GM23338 (cell line): ENCODE measurements at regions not wholly inside any gene's neighbourhood (a gene's known extent, or its start where the extent isn't known, plus 50 kb on each side); places are given as distances from the start of the nearest gene placed in this dataset.
A peak's percentile ranks its signal among the peaks of the same experiment; 100 is the strongest.

Experiments
- ATAC-seq: fragments of 200-7000 bp; cut with Tn5 transposase; 3 replicates; pipeline ENCODE4 v1.9.1; 2020
- DNase-seq: peaks from one replicate; pipeline ENCODE4 v3.0.0-alpha.2; 2015; ENCODE audit warnings: low spot score
- H2AFZ ChIP-seq: fragments of 200-600 bp; sonication (generic); 2 replicates; pipeline ENCODE4 v1.8.0; 2016; ENCODE audit warnings: antibody characterized with exemption, mild to moderate bottlenecking, moderate library complexity
- H3F3A ChIP-seq: fragments of 200-600 bp; sonication (generic); replicated peaks from 2 replicates; pipeline ENCODE4 v1.8.0; 2017; ENCODE audit warnings: antibody characterized with exemption, mixed run types, low read depth
- H3K27ac ChIP-seq: fragments of 200-600 bp; sonication (generic); 2 replicates; pipeline ENCODE4 v1.6.1; 2016; ENCODE audit warnings: low read depth
- H3K27me3 ChIP-seq: fragments of 200-600 bp; sonication (generic); 2 replicates; pipeline ENCODE4 v1.8.0; 2016; ENCODE audit warnings: mild to moderate bottlenecking, mixed run types, moderate library complexity; ENCODE audit not compliant: insufficient read depth
- H3K36me3 ChIP-seq: fragments of 200-600 bp; sonication (generic); 2 replicates; pipeline ENCODE4 v1.8.0; 2016; ENCODE audit warnings: mild to moderate bottlenecking; ENCODE audit not compliant: insufficient read depth
- H3K4me1 ChIP-seq: fragments of 200-600 bp; sonication (generic); 2 replicates; pipeline ENCODE4 v1.8.0; 2016; ENCODE audit warnings: mild to moderate bottlenecking, moderate library complexity; ENCODE audit not compliant: insufficient read depth
- H3K4me2 ChIP-seq: fragments of 200-600 bp; sonication (generic); 2 replicates; pipeline ENCODE4 v1.7.1; 2017; ENCODE audit warnings: mixed run types
- H3K4me3 ChIP-seq: fragments of 200-600 bp; sonication (generic); 2 replicates; pipeline ENCODE4 v1.6.1; 2016; ENCODE audit warnings: mixed run types
- H3K79me2 ChIP-seq: fragments of 200-600 bp; sonication (generic); replicated peaks from 2 replicates; pipeline ENCODE4 v1.8.0; 2017; ENCODE audit warnings: mild to moderate bottlenecking; ENCODE audit not compliant: insufficient read depth
- H3K9me2 ChIP-seq: fragments of 200-600 bp; sonication (generic); 2 replicates; pipeline ENCODE4 v1.8.0; 2017; ENCODE audit not compliant: insufficient read depth
- H4K20me1 ChIP-seq: fragments of 200-600 bp; sonication (generic); replicated peaks from 2 replicates; pipeline ENCODE4 v1.8.0; 2017; ENCODE audit warnings: mild to moderate bottlenecking; ENCODE audit not compliant: insufficient read depth
- H3K27ac Mint-ChIP-seq: 2 replicates; pipeline ENCODE4 v1.8.0; 2020; ENCODE audit warnings: inconsistent platforms, mild to moderate bottlenecking, moderate library complexity, mixed read lengths
- H3K27me3 Mint-ChIP-seq: 3 replicates; pipeline ENCODE4 v1.8.0; 2022; ENCODE audit warnings: low read depth, mild to moderate bottlenecking, moderate library complexity, mixed read lengths, inconsistent platforms; ENCODE audit not compliant: insufficient read depth, poor library complexity
- H3K36me3 Mint-ChIP-seq: 3 replicates; pipeline ENCODE4 v1.8.0; 2021; ENCODE audit warnings: low read depth, mild to moderate bottlenecking, inconsistent platforms, moderate library complexity, mixed read lengths
- H3K4me1 Mint-ChIP-seq: 3 replicates; pipeline ENCODE4 v1.8.0; 2020; ENCODE audit warnings: mild to moderate bottlenecking, inconsistent platforms, mixed read lengths
- H3K4me3 Mint-ChIP-seq: 3 replicates; pipeline ENCODE4 v1.8.0; 2021; ENCODE audit warnings: moderate library complexity, mild to moderate bottlenecking, inconsistent platforms, mixed read lengths
- H3K9me3 Mint-ChIP-seq: 3 replicates; pipeline ENCODE4 v1.8.0; 2020; ENCODE audit warnings: moderate library complexity, mild to moderate bottlenecking, inconsistent platforms, mixed read lengths
- CREB1 ChIP-seq: fragments of 250-450 bp; sonication (Bioruptor Pico); IDR thresholded peaks from 2 replicates; pipeline ENCODE4 v1.5.0; 2020; ENCODE audit warnings: low read depth, mild to moderate bottlenecking, moderate library complexity
- CTCF ChIP-seq, 2 experiments: fragments of 200-600 bp in 1 of 2; sonication (generic) in 1 of 2; conservative IDR thresholded peaks; 2 replicates each; pipeline versions ENCODE4 v1.5.1 to v1.6.1; 2016 to 2017; ENCODE audit warnings: antibody characterized with exemption in 2 of 2, low read depth in 2 of 2, mild to moderate bottlenecking in 2 of 2, moderate library complexity in 1 of 2
- ETS1 ChIP-seq: IDR thresholded peaks from 2 replicates; pipeline ENCODE4 v1.6.1; 2016; ENCODE audit warnings: antibody characterized with exemption
- EZH2phosphoT487 ChIP-seq: fragments of 200-600 bp; sonication (generic); IDR thresholded peaks from one replicate; pipeline ENCODE4 v1.8.1; 2018; ENCODE audit warnings: antibody characterized with exemption; ENCODE audit not compliant: unreplicated experiment
- NANOG ChIP-seq: IDR thresholded peaks from 2 replicates; pipeline ENCODE4 v1.6.1; 2016; ENCODE audit warnings: antibody characterized with exemption, borderline replicate concordance
- REST ChIP-seq: IDR thresholded peaks from one replicate; pipeline ENCODE4 v1.6.1; 2018; ENCODE audit warnings: antibody characterized with exemption; ENCODE audit not compliant: unreplicated experiment

GRCh38 chr4:176959980-176960379, 167.3 kb upstream of the VEGFC start (continued):
- TF ChIP-seq ETS1 (no peak), REST (no peak)

- no peaks in the 10 kb centered on the region for H3K79me2 ChIP-seq
- H3K27ac ChIP-seq = no peak overlapping the region
- H3K4me2 ChIP-seq = no peak overlapping the region
- no peaks in the 10 kb centered on the region for H3K27me3 ChIP-seq
- Mint-ChIP-seq H3K4me1 (no peaks in the 10 kb centered on the region), H3K27ac (no peak overlapping the region), H3K4me3 (no peak overlapping the region), H3K36me3 (no peaks in the 10 kb centered on the region), H3K9me3 (0 out of 3 replicates have a peak, but pooled peaks cover 2% of the 10 kb centered on the region), H3K27me3 (peaks cover 2% of the 10 kb centered on the region)
- no peaks in the 10 kb centered on the region for H3K9me2 ChIP-seq
- H3F3A ChIP-seq = no peaks in the 10 kb centered on the region
- no peak overlapping the region for H2AFZ ChIP-seq
- no peak for ATAC-seq
- H3K4me1 ChIP-seq = no peaks in the 10 kb centered on the region; the same call in 1 of the 2 replicates
- H4K20me1 ChIP-seq = no peaks in the 10 kb centered on the region
- TF ChIP-seq CREB1 (CRISPR knock-in tag) = no peak
- TF ChIP-seq NANOG = no peak
- DNase-seq = no peak
- no peak overlapping the region for H3K4me3 ChIP-seq
- H3K36me3 ChIP-seq = no peaks in the 10 kb centered on the region
Observed at GRCh38 chr4:176963121-176963520, 170.4 kb upstream of the VEGFC start.

GRCh38 chr4:176964116-176964691, 171.5 kb upstream of the VEGFC start:
- H2AFZ ChIP-seq = no peak overlapping the region
- DNase-seq = peak; percentile 69
- no peaks in the 10 kb centered on the region for H3F3A ChIP-seq
- Mint-ChIP-seq H3K36me3 (no peaks in the 10 kb centered on the region), H3K9me3 (0 out of 3 replicates have a peak, but pooled peaks cover 2% of the 10 kb centered on the region), H3K4me3 (no peak overlapping the region), H3K27me3 (peaks cover 2% of the 10 kb centered on the region), H3K4me1 (no peaks in the 10 kb centered on the region), H3K27ac (no peak overlapping the region)
- no peaks in the 10 kb centered on the region for H3K9me2 ChIP-seq
- H3K36me3 ChIP-seq = no peaks in the 10 kb centered on the region
- no peak overlapping the region for H3K27ac ChIP-seq
- no peak overlapping the region for H3K4me2 ChIP-seq
- ATAC-seq = peak; percentile 30; the same call in 1 of the 3 replicates
- TF ChIP-seq CTCF (conservative IDR thresholded peaks at IDR 0.05; ENCODE audit: low read depth in 2 of 2) = peak; percentile 65 to 72
- TF ChIP-seq EZH2phosphoT487 = no peak
- H3K4me1 ChIP-seq = no peaks in the 10 kb centered on the region; the same call in 1 of the 2 replicates
- no peaks in the 10 kb centered on the region for H4K20me1 ChIP-seq
- no peaks in the 10 kb centered on the region for H3K27me3 ChIP-seq
- H3K4me3 ChIP-seq = no peak overlapping the region
- no peaks in the 10 kb centered on the region for H3K79me2 ChIP-seq
